ENCODE measurements at regions not wholly inside any gene's neighbourhood (a gene's known extent, or its start where the extent isn't known, plus 50 kb on each side); places are given as distances from the start of the nearest gene placed in this dataset.

GRCh38 chr2:122072666-122073065, 317.2 kb downstream of the TSN start:
- TF ChIP-seq, protein P1, sequence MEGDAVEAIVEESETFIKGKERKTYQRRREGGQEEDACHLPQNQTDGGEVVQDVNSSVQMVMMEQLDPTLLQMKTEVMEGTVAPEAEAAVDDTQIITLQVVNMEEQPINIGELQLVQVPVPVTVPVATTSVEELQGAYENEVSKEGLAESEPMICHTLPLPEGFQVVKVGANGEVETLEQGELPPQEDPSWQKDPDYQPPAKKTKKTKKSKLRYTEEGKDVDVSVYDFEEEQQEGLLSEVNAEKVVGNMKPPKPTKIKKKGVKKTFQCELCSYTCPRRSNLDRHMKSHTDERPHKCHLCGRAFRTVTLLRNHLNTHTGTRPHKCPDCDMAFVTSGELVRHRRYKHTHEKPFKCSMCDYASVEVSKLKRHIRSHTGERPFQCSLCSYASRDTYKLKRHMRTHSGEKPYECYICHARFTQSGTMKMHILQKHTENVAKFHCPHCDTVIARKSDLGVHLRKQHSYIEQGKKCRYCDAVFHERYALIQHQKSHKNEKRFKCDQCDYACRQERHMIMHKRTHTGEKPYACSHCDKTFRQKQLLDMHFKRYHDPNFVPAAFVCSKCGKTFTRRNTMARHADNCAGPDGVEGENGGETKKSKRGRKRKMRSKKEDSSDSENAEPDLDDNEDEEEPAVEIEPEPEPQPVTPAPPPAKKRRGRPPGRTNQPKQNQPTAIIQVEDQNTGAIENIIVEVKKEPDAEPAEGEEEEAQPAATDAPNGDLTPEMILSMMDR (IDR thresholded peaks at IDR 0.05 in 2 of 3, conservative IDR thresholded peaks at IDR 0.05 in 1 of 3; ENCODE audit: insufficient read depth in 2 of 3, low read depth in 1 of 3, low read length in 3 of 3): no peak
- TF ChIP-seq, protein P2, sequence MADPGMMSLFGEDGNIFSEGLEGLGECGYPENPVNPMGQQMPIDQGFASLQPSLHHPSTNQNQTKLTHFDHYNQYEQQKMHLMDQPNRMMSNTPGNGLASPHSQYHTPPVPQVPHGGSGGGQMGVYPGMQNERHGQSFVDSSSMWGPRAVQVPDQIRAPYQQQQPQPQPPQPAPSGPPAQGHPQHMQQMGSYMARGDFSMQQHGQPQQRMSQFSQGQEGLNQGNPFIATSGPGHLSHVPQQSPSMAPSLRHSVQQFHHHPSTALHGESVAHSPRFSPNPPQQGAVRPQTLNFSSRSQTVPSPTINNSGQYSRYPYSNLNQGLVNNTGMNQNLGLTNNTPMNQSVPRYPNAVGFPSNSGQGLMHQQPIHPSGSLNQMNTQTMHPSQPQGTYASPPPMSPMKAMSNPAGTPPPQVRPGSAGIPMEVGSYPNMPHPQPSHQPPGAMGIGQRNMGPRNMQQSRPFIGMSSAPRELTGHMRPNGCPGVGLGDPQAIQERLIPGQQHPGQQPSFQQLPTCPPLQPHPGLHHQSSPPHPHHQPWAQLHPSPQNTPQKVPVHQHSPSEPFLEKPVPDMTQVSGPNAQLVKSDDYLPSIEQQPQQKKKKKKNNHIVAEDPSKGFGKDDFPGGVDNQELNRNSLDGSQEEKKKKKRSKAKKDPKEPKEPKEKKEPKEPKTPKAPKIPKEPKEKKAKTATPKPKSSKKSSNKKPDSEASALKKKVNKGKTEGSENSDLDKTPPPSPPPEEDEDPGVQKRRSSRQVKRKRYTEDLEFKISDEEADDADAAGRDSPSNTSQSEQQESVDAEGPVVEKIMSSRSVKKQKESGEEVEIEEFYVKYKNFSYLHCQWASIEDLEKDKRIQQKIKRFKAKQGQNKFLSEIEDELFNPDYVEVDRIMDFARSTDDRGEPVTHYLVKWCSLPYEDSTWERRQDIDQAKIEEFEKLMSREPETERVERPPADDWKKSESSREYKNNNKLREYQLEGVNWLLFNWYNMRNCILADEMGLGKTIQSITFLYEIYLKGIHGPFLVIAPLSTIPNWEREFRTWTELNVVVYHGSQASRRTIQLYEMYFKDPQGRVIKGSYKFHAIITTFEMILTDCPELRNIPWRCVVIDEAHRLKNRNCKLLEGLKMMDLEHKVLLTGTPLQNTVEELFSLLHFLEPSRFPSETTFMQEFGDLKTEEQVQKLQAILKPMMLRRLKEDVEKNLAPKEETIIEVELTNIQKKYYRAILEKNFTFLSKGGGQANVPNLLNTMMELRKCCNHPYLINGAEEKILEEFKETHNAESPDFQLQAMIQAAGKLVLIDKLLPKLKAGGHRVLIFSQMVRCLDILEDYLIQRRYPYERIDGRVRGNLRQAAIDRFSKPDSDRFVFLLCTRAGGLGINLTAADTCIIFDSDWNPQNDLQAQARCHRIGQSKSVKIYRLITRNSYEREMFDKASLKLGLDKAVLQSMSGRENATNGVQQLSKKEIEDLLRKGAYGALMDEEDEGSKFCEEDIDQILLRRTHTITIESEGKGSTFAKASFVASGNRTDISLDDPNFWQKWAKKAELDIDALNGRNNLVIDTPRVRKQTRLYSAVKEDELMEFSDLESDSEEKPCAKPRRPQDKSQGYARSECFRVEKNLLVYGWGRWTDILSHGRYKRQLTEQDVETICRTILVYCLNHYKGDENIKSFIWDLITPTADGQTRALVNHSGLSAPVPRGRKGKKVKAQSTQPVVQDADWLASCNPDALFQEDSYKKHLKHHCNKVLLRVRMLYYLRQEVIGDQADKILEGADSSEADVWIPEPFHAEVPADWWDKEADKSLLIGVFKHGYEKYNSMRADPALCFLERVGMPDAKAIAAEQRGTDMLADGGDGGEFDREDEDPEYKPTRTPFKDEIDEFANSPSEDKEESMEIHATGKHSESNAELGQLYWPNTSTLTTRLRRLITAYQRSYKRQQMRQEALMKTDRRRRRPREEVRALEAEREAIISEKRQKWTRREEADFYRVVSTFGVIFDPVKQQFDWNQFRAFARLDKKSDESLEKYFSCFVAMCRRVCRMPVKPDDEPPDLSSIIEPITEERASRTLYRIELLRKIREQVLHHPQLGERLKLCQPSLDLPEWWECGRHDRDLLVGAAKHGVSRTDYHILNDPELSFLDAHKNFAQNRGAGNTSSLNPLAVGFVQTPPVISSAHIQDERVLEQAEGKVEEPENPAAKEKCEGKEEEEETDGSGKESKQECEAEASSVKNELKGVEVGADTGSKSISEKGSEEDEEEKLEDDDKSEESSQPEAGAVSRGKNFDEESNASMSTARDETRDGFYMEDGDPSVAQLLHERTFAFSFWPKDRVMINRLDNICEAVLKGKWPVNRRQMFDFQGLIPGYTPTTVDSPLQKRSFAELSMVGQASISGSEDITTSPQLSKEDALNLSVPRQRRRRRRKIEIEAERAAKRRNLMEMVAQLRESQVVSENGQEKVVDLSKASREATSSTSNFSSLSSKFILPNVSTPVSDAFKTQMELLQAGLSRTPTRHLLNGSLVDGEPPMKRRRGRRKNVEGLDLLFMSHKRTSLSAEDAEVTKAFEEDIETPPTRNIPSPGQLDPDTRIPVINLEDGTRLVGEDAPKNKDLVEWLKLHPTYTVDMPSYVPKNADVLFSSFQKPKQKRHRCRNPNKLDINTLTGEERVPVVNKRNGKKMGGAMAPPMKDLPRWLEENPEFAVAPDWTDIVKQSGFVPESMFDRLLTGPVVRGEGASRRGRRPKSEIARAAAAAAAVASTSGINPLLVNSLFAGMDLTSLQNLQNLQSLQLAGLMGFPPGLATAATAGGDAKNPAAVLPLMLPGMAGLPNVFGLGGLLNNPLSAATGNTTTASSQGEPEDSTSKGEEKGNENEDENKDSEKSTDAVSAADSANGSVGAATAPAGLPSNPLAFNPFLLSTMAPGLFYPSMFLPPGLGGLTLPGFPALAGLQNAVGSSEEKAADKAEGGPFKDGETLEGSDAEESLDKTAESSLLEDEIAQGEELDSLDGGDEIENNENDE (IDR thresholded peaks at IDR 0.05; ENCODE audit: low read depth, low read length): no peak
- TF ChIP-seq TAF1 (IDR thresholded peaks at IDR 0.05; ENCODE audit: control insufficient read depth, extremely low read depth, insufficient read depth, low read length, severe bottlenecking): no peak
- TF ChIP-seq KDM1A (IDR thresholded peaks at IDR 0.05): no peak
- no peak for TF ChIP-seq CBX5 (IDR thresholded peaks at IDR 0.05; ENCODE audit: borderline replicate concordance, low read depth)
- TF ChIP-seq FOXA1 (IDR thresholded peaks at IDR 0.05; ENCODE audit: borderline replicate concordance): no peak
- TF ChIP-seq ELK1 (CRISPR knock-in tag; IDR thresholded peaks at IDR 0.05): no peak
- no peak for TF ChIP-seq ZC3H4 (CRISPR knock-in tag; IDR thresholded peaks at IDR 0.05; ENCODE audit: borderline replicate concordance)
